HG03159 (cell line): ENCODE measurements at regions not wholly inside any gene's neighbourhood (a gene's known extent, or its start where the extent isn't known, plus 50 kb on each side); places are given as distances from the start of the nearest gene placed in this dataset.

Experiments used
- ATAC-seq: cut with Tn5 transposase; IDR thresholded peaks from one replicate; pipeline ENCODE4 v1.9.1; 2021; ENCODE audit warnings: mild to moderate bottlenecking, moderate library complexity; ENCODE audit not compliant: unreplicated experiment

- no peak for ATAC-seq
Measured at GRCh38 chr5:168002116-168002515, 289.3 kb upstream of the WWC1 start.

- ATAC-seq: no peak
Measured at GRCh38 chr5:168005093-168005492, 286.4 kb upstream of the WWC1 start.

GRCh38 chr5:168005936-168006335 is 285.5 kb upstream of the WWC1 start:
- no peak for ATAC-seq

GRCh38 chr5:168006456-168007130 is 284.9 kb upstream of the WWC1 start:
- ATAC-seq: no peak

GRCh38 chr5:168007286-168007685 is 284.2 kb upstream of the WWC1 start:
- no peak for ATAC-seq

- no peak for ATAC-seq
Measured at GRCh38 chr5:168008555-168008954, 282.9 kb upstream of the WWC1 start.

- no peak for ATAC-seq
Measured at GRCh38 chr5:168011096-168011495, 280.3 kb upstream of the WWC1 start.

GRCh38 chr5:168012006-168012405 is 279.4 kb upstream of the WWC1 start:
- ATAC-seq: no peak

- ATAC-seq: no peak
Measured at GRCh38 chr5:168013546-168013945, 277.9 kb upstream of the WWC1 start.

- ATAC-seq: no peak
Measured at GRCh38 chr5:168014433-168015123, 276.9 kb upstream of the WWC1 start.

- ATAC-seq: no peak
Measured at GRCh38 chr5:168015506-168015905, 275.9 kb upstream of the WWC1 start.

GRCh38 chr5:168017313-168017712 is 274.1 kb upstream of the WWC1 start:
- no peak for ATAC-seq

- no peak for ATAC-seq
Measured at GRCh38 chr5:168019143-168019542, 272.3 kb upstream of the WWC1 start.

GRCh38 chr5:168020542-168021294 is 270.7 kb upstream of the WWC1 start:
- no peak for ATAC-seq

- no peak for ATAC-seq
Measured at GRCh38 chr5:168022446-168023169, 268.8 kb upstream of the WWC1 start.

GRCh38 chr5:168023191-168023590 is 268.3 kb upstream of the WWC1 start:
- no peak for ATAC-seq

- ATAC-seq: no peak
Measured at GRCh38 chr5:168024306-168024705, 267.1 kb upstream of the WWC1 start.

GRCh38 chr5:168027007-168027406 is 264.4 kb upstream of the WWC1 start:
- no peak for ATAC-seq

- ATAC-seq: no peak
Measured at GRCh38 chr5:168030912-168031311, 260.5 kb upstream of the WWC1 start.

GRCh38 chr5:168031614-168032013 is 259.8 kb upstream of the WWC1 start:
- ATAC-seq: no peak

- ATAC-seq: no peak
Measured at GRCh38 chr5:168039039-168039438, 252.4 kb upstream of the WWC1 start.
